ENCODE measurements at regions not wholly inside any gene's neighbourhood (a gene's known extent, or its start where the extent isn't known, plus 50 kb on each side); places are given as distances from the start of the nearest gene placed in this dataset.
"Not testable (repeated sequence)": the region's sequence is repeated elsewhere in the genome, so short reads cannot be mapped to it uniquely, and the experiment has no call there.

DNA sequence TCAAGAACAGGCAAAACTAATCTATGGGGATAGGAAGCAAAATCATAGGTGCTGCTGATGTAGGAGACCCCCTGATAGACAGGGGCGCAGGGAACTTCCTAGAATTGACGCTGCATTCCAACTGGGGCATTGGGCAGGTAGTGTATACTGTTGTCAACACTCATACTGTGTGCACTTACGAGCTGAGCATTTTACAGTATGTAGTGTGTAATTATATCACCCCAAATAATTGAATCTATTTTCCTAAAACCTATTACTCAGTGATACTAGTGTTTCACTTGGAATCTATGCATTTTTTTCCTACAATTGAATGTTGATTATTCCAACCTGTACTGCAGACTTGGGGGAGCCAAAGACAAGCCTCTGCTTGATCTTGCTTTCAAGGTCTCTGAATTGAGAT lies 207.0 kb upstream of the PRKCQ start:
- Histone ChIP-seq H3K9me3 (ENCODE audit: low read depth) (no peaks in the 10 kb centered on the region), H3K9me2 (replicated peaks; ENCODE audit: insufficient read depth) (no peaks in the 10 kb centered on the region), H3K4me1 (ENCODE audit: insufficient read depth) (no peaks in the 10 kb centered on the region), H3K4me3 (no peak overlapping the region), H3K79me2 (no peaks in the 10 kb centered on the region), H4K20me1 (ENCODE audit: insufficient read depth, poor library complexity, severe bottlenecking) (no peaks in the 10 kb centered on the region), H3K27me3 (no peaks in the 10 kb centered on the region), H3K36me3 (replicated peaks; ENCODE audit: insufficient read depth, low read depth) (no peaks in the 10 kb centered on the region), H2AFZ (no peak overlapping the region), H3K4me2 (peak overlapping the region; percentile 16), H3K27ac (no peak overlapping the region)
- WGBS (ENCODE audit: low lambda C conversion rate, missing lambda C conversion rate) = 89% methylated on average over 3 of the region's 3 CpGs
- no peak for DNase-seq (ENCODE audit: low spot score)
- TF ChIP-seq, protein P1, sequence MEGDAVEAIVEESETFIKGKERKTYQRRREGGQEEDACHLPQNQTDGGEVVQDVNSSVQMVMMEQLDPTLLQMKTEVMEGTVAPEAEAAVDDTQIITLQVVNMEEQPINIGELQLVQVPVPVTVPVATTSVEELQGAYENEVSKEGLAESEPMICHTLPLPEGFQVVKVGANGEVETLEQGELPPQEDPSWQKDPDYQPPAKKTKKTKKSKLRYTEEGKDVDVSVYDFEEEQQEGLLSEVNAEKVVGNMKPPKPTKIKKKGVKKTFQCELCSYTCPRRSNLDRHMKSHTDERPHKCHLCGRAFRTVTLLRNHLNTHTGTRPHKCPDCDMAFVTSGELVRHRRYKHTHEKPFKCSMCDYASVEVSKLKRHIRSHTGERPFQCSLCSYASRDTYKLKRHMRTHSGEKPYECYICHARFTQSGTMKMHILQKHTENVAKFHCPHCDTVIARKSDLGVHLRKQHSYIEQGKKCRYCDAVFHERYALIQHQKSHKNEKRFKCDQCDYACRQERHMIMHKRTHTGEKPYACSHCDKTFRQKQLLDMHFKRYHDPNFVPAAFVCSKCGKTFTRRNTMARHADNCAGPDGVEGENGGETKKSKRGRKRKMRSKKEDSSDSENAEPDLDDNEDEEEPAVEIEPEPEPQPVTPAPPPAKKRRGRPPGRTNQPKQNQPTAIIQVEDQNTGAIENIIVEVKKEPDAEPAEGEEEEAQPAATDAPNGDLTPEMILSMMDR (IDR thresholded peaks at IDR 0.05; ENCODE audit: poor library complexity) = no peak
- no peak for TF ChIP-seq EZH2phosphoT487 (IDR thresholded peaks at IDR 0.05; ENCODE audit: low read depth, severe bottlenecking, unreplicated experiment)
- TF ChIP-seq EZH2 (IDR thresholded peaks at IDR 0.05; ENCODE audit: borderline replicate concordance) = no peak

DNA sequence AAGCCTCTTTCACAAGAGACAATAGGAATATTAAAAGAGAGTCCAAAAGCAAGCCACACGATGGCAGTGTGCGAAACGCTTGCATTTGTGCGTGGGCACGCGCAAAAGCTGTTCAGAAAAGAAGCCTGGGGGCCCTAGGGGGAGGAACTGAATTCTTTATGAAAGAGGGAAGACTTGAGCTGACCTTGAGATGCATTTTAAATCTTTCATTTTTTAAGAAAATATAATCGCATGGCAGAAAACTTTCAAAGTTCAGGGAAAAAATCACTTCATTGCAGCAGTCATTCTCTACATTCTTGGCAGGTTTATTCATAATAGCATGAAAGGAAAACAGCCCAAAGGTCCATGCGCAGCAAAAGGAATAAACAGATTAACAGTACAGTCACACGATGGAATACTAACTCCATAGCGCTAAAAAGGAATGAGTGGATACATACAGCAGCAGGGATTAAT lies 206.5 kb upstream of the PRKCQ start:
- Histone ChIP-seq H3K4me1 (ENCODE audit: insufficient read depth) (no peaks in the 10 kb centered on the region), H3K9me3 (ENCODE audit: low read depth) (no peaks in the 10 kb centered on the region), H3K79me2 (no peaks in the 10 kb centered on the region), H3K36me3 (replicated peaks; ENCODE audit: insufficient read depth, low read depth) (no peaks in the 10 kb centered on the region), H3K27me3 (no peaks in the 10 kb centered on the region), H2AFZ (peak overlapping the region; percentile 10), H4K20me1 (ENCODE audit: insufficient read depth, poor library complexity, severe bottlenecking) (no peaks in the 10 kb centered on the region), H3K27ac (no peak overlapping the region), H3K4me2 (peak overlapping the region; percentile 16), H3K9me2 (replicated peaks; ENCODE audit: insufficient read depth) (no peaks in the 10 kb centered on the region), H3K4me3 (no peak overlapping the region)
- 54% methylated on average over 10 of the region's 10 CpGs for WGBS (ENCODE audit: low lambda C conversion rate, missing lambda C conversion rate)
- peak; percentile 53 for DNase-seq (ENCODE audit: low spot score)
- TF ChIP-seq, protein P1 (IDR thresholded peaks at IDR 0.05; ENCODE audit: poor library complexity) = peak; percentile 51
- TF ChIP-seq EZH2 (IDR thresholded peaks at IDR 0.05; ENCODE audit: borderline replicate concordance) (no peak), EZH2phosphoT487 (IDR thresholded peaks at IDR 0.05; ENCODE audit: low read depth, severe bottlenecking, unreplicated experiment) (no peak)

GRCh38 chr10:6784429-6784828 lies 204.4 kb upstream of the PRKCQ start:
- not testable (repeated sequence) for H3K36me3 ChIP-seq (replicated peaks; ENCODE audit: insufficient read depth, low read depth); H2AFZ ChIP-seq; H3K79me2 ChIP-seq; DNase-seq (ENCODE audit: low spot score); H3K4me1 ChIP-seq (ENCODE audit: insufficient read depth); H3K4me3 ChIP-seq; H3K27ac ChIP-seq; H3K27me3 ChIP-seq; H3K4me2 ChIP-seq; H3K9me3 ChIP-seq (ENCODE audit: low read depth); H3K9me2 ChIP-seq (replicated peaks; ENCODE audit: insufficient read depth); H4K20me1 ChIP-seq (ENCODE audit: insufficient read depth, poor library complexity, severe bottlenecking)
- WGBS (ENCODE audit: low lambda C conversion rate, missing lambda C conversion rate) = 91% methylated on average over 8 of the region's 8 CpGs

- Histone ChIP-seq H3K9me3 (ENCODE audit: low read depth) (no peaks in the 10 kb centered on the region), H3K9me2 (replicated peaks; ENCODE audit: insufficient read depth) (no peaks in the 10 kb centered on the region), H3K36me3 (replicated peaks; ENCODE audit: insufficient read depth, low read depth) (no peaks in the 10 kb centered on the region), H3K4me2 (no peak overlapping the region), H4K20me1 (ENCODE audit: insufficient read depth, poor library complexity, severe bottlenecking) (no peaks in the 10 kb centered on the region), H3K4me1 (ENCODE audit: insufficient read depth) (no peaks in the 10 kb centered on the region), H3K27ac (no peak overlapping the region), H3K4me3 (no peak overlapping the region), H3K79me2 (no peaks in the 10 kb centered on the region), H2AFZ (no peak overlapping the region), H3K27me3 (no peaks in the 10 kb centered on the region)
- 91% methylated on average over 1 of the region's 1 CpG for WGBS (ENCODE audit: low lambda C conversion rate, missing lambda C conversion rate)
- DNase-seq (ENCODE audit: low spot score) = no peak
- TF ChIP-seq EZH2phosphoT487 (IDR thresholded peaks at IDR 0.05; ENCODE audit: low read depth, severe bottlenecking, unreplicated experiment) (no peak), EZH2 (IDR thresholded peaks at IDR 0.05; ENCODE audit: borderline replicate concordance) (no peak)
- TF ChIP-seq, protein P1 (IDR thresholded peaks at IDR 0.05; ENCODE audit: poor library complexity) = no peak
These were observed 203.4 kb upstream of the PRKCQ start for GRCh38 chr10:6783471-6783870.
